ENCODE measurements at regions not wholly inside any gene's neighbourhood (a gene's known extent, or its start where the extent isn't known, plus 50 kb on each side); places are given as distances from the start of the nearest gene placed in this dataset.

- Histone ChIP-seq H3K4me1 (ENCODE audit: control insufficient read depth in 5 of 5, insufficient read depth in 5 of 5, low read length in 5 of 5) (no peaks in the 10 kb centered on the region), H3K4me3 (no peak overlapping the region), H3K9ac (ENCODE audit: insufficient read depth in 1 of 2, low read length in 2 of 2) (no peak overlapping the region), H3K27me3 (ENCODE audit: control insufficient read depth in 3 of 3, insufficient read depth in 3 of 3, low read length in 2 of 3) (peaks cover 0 to 2% (median 0%) of the 10 kb centered on the region in 3 donors), H3K9me3 (ENCODE audit: control insufficient read depth in 4 of 4, insufficient read depth in 3 of 4, low read length in 3 of 4) (no peaks in the 10 kb centered on the region), H3K36me3 (ENCODE audit: control insufficient read depth in 4 of 4, insufficient read depth in 4 of 4, low read length in 4 of 4) (no peaks in the 10 kb centered on the region), H3K27ac (ENCODE audit: low read depth in 1 of 2, low read length in 1 of 2) (no peak overlapping the region)
- no peak for TF ChIP-seq CTCF (IDR thresholded peaks at IDR 0.05; ENCODE audit: control extremely low read depth, extremely low read depth)
- WGBS, 2 donors = 90 to 93% methylated on average over 4 of the region's 4 CpGs
- ATAC-seq (ENCODE audit: insufficient read depth, low FRiP score) (no peak), DNase-seq (no peak)
These were observed 269.9 kb downstream of the NR2F2 start for GRCh38 chr15:96600350-96600749.

- Histone ChIP-seq H3K36me3 (ENCODE audit: control insufficient read depth in 4 of 4, insufficient read depth in 4 of 4, low read length in 4 of 4) (no peaks in the 10 kb centered on the region), H3K9me3 (ENCODE audit: control insufficient read depth in 4 of 4, insufficient read depth in 3 of 4, low read length in 3 of 4) (peaks cover 0 to 2% (median 0%) of the 10 kb centered on the region in 4 donors), H3K27ac (ENCODE audit: low read depth in 1 of 2, low read length in 1 of 2) (no peak overlapping the region), H3K27me3 (ENCODE audit: control insufficient read depth in 3 of 3, insufficient read depth in 3 of 3, low read length in 2 of 3) (no peaks in the 10 kb centered on the region), H3K4me3 (no peak overlapping the region), H3K4me1 (ENCODE audit: control insufficient read depth in 5 of 5, insufficient read depth in 5 of 5, low read length in 5 of 5) (no peaks in the 10 kb centered on the region), H3K9ac (ENCODE audit: insufficient read depth in 1 of 2, low read length in 2 of 2) (no peak overlapping the region)
- TF ChIP-seq CTCF (IDR thresholded peaks at IDR 0.05; ENCODE audit: control extremely low read depth, extremely low read depth) = no peak
- 82% methylated on average over 6 of the region's 6 CpGs for whole genome bisulfite sequencing, 2 donors
- no peak for DNase-seq
- no peak for ATAC-seq (ENCODE audit: insufficient read depth, low FRiP score)
These were observed 276.1 kb downstream of the NR2F2 start for GRCh38 chr15:96606617-96607016.

- ATAC-seq (ENCODE audit: insufficient read depth, low FRiP score) = no peak
These were observed 280.3 kb downstream of the NR2F2 start for GRCh38 chr15:96610757-96611156.

More at GRCh38 chr15:96610757-96611156, 280.3 kb downstream of the NR2F2 start:
- no peaks in the 10 kb centered on the region for H3K27me3 ChIP-seq (ENCODE audit: control insufficient read depth in 3 of 3, insufficient read depth in 3 of 3, low read length in 2 of 3)
- H3K4me1 ChIP-seq (ENCODE audit: control insufficient read depth in 5 of 5, insufficient read depth in 5 of 5, low read length in 5 of 5) = no peaks in the 10 kb centered on the region
- no peaks in the 10 kb centered on the region for H3K36me3 ChIP-seq (ENCODE audit: control insufficient read depth in 4 of 4, insufficient read depth in 4 of 4, low read length in 4 of 4)
- WGBS, 2 donors = 70 to 87% methylated on average over 3 of the region's 3 CpGs
- no peak overlapping the region for H3K9ac ChIP-seq (ENCODE audit: insufficient read depth in 1 of 2, low read length in 2 of 2)
- no peak for DNase-seq
- no peak overlapping the region for H3K27ac ChIP-seq (ENCODE audit: low read depth in 1 of 2, low read length in 1 of 2)
- no peak overlapping the region for H3K4me3 ChIP-seq
- TF ChIP-seq CTCF (IDR thresholded peaks at IDR 0.05; ENCODE audit: control extremely low read depth, extremely low read depth) = no peak
- H3K9me3 ChIP-seq (ENCODE audit: control insufficient read depth in 4 of 4, insufficient read depth in 3 of 4, low read length in 3 of 4) = peaks cover 0 to 2% (median 0%) of the 10 kb centered on the region in 4 donors

All from lung (tissue), 11 donors.